HG02852 (cell line): ENCODE measurements at regions not wholly inside any gene's neighbourhood (a gene's known extent, or its start where the extent isn't known, plus 50 kb on each side); places are given as distances from the start of the nearest gene placed in this dataset.
"Not testable (repeated sequence)": the region's sequence is repeated elsewhere in the genome, so short reads cannot be mapped to it uniquely, and the experiment has no call there.

Source experiments
- ATAC-seq: cut with Tn5 transposase; IDR thresholded peaks from one replicate; pipeline ENCODE4 v1.9.1; 2021; ENCODE audit warnings: mild to moderate bottlenecking, moderate library complexity; ENCODE audit not compliant: unreplicated experiment

- ATAC-seq, result no peak
Measured at GRCh38 chr1:172717722-172718465, 59.0 kb downstream of the FASLG start.

GRCh38 chr1:172719066-172719627 lies 60.2 kb downstream of the FASLG start:
- no peak for ATAC-seq

- peak; percentile 57 for ATAC-seq
Measured at GRCh38 chr1:172719694-172720138, 60.8 kb downstream of the FASLG start.

GRCh38 chr1:172720339-172720738 lies 61.4 kb downstream of the FASLG start:
- no peak for ATAC-seq

- ATAC-seq, result no peak
Measured at GRCh38 chr1:172723251-172723650, 64.3 kb downstream of the FASLG start.

- no peak for ATAC-seq
Measured at GRCh38 chr1:172724232-172724631, 65.3 kb downstream of the FASLG start.

- ATAC-seq, result peak; percentile 80
Measured at GRCh38 chr1:172724765-172725613, 66.1 kb downstream of the FASLG start.

- ATAC-seq, result no peak
Measured at GRCh38 chr1:172726740-172727139, 67.8 kb downstream of the FASLG start.

GRCh38 chr1:172727275-172727857 lies 68.5 kb downstream of the FASLG start:
- no peak for ATAC-seq

GRCh38 chr1:172727956-172728603 lies 69.2 kb downstream of the FASLG start:
- no peak for ATAC-seq

GRCh38 chr1:172728705-172729104 lies 69.8 kb downstream of the FASLG start:
- ATAC-seq, result not testable (repeated sequence)

- ATAC-seq, result no peak
Measured at GRCh38 chr1:172732427-172732826, 73.5 kb downstream of the FASLG start.

GRCh38 chr1:172733815-172734214 lies 74.9 kb downstream of the FASLG start:
- ATAC-seq, result no peak

GRCh38 chr1:172738389-172738788 lies 79.5 kb downstream of the FASLG start:
- ATAC-seq, result no peak

GRCh38 chr1:172742599-172743500 lies 83.9 kb downstream of the FASLG start:
- no peak for ATAC-seq

GRCh38 chr1:172745014-172745413 lies 86.1 kb downstream of the FASLG start:
- peak; percentile 74 for ATAC-seq

GRCh38 chr1:172746091-172746949 lies 87.4 kb downstream of the FASLG start:
- ATAC-seq, result peak; percentile 86

- no peak for ATAC-seq
Measured at GRCh38 chr1:172748201-172748600, 89.3 kb downstream of the FASLG start.

- no peak for ATAC-seq
Measured at GRCh38 chr1:172751683-172752082, 92.8 kb downstream of the FASLG start.
